LNCAP (cell line): ENCODE measurements at regions not wholly inside any gene's neighbourhood (a gene's known extent, or its start where the extent isn't known, plus 50 kb on each side); places are given as distances from the start of the nearest gene placed in this dataset.

Experiments
- CTCF ChIP-seq: fragments of 450-650 bp; IDR thresholded peaks from 2 replicates; pipeline ENCODE4 v1.5.1; 2017; ENCODE audit warnings: mild to moderate bottlenecking

GRCh38 chr5:155512329-155512728 is 498.8 kb downstream of the KIF4B start:
- no peak for TF ChIP-seq CTCF

- no peak for TF ChIP-seq CTCF
These were observed 500.6 kb downstream of the KIF4B start for GRCh38 chr5:155514105-155514563.

GRCh38 chr5:155522540-155522939 is 509.0 kb downstream of the KIF4B start:
- TF ChIP-seq CTCF = no peak

GRCh38 chr5:155529362-155529761 is 515.8 kb downstream of the KIF4B start:
- TF ChIP-seq CTCF = no peak

- no peak for TF ChIP-seq CTCF
These were observed 516.5 kb downstream of the KIF4B start for GRCh38 chr5:155530046-155530445.

GRCh38 chr5:155532621-155533311 is 519.2 kb downstream of the KIF4B start:
- TF ChIP-seq CTCF = no peak

GRCh38 chr5:155540000-155540595 is 526.5 kb downstream of the KIF4B start:
- TF ChIP-seq CTCF = no peak
